H7 (cell line): ENCODE measurements at regions not wholly inside any gene's neighbourhood (a gene's known extent, or its start where the extent isn't known, plus 50 kb on each side); places are given as distances from the start of the nearest gene placed in this dataset.
"Not testable (repeated sequence)": the region's sequence is repeated elsewhere in the genome, so short reads cannot be mapped to it uniquely, and the experiment has no call there.

Experiments
- DNase-seq: peaks from one replicate; pipeline ENCODE4 v3.0.0; 2012
- H3K27me3 ChIP-seq: 2 replicates; pipeline ENCODE4 v1.6.0; 2011; ENCODE audit warnings: mild to moderate bottlenecking, low read length; ENCODE audit not compliant: control insufficient read depth, insufficient read depth
- H3K36me3 ChIP-seq: replicated peaks from 2 replicates; pipeline ENCODE4 v1.5.1; 2011; ENCODE audit warnings: low read length; ENCODE audit not compliant: control insufficient read depth, insufficient read depth
- H3K4me3 ChIP-seq: 2 replicates; pipeline ENCODE4 v1.5.1; 2011; ENCODE audit warnings: low read depth, mild to moderate bottlenecking, control low read depth, low read length, moderate library complexity; ENCODE audit not compliant: insufficient read depth

DNA sequence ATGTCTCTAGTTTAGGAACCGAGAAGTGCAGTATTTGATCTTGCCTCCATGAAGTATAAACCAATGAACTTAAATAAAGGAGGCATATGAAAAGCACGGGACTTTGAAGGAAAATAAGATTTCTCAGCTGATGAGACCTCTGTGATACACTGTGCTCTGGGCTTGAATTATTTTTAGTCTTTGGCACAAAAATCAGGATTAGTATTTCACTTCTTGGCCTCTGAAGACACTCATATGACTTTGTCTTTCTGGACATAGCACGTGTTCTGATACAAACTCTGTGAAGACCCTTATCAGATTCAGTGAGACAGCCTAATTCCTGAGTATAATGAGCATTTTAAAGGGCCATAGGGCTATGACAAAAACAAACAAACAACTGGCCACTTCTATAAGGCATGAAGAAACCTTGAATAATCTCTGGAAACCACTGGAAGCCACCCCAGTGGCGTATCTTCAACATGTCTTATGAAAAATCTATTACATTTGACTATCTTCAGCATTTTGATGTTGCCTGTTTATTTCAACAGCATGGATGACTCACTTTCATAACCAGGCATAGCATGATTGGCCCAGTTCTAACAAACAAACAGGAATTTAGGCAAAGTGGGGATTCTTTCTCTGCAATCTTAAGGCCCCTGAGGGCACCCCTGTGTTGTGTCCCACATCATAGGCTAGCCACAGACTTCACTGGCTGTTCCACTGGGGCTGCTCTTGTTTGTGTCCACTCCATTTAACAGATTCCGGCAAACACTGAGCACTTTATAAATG, 90.3 kb upstream of the ZNF462 start:
- Histone ChIP-seq H3K36me3 (no peaks in the 10 kb centered on the region), H3K27me3 (no peaks in the 10 kb centered on the region), H3K4me3 (no peak overlapping the region)
- no peak for DNase-seq

DNA sequence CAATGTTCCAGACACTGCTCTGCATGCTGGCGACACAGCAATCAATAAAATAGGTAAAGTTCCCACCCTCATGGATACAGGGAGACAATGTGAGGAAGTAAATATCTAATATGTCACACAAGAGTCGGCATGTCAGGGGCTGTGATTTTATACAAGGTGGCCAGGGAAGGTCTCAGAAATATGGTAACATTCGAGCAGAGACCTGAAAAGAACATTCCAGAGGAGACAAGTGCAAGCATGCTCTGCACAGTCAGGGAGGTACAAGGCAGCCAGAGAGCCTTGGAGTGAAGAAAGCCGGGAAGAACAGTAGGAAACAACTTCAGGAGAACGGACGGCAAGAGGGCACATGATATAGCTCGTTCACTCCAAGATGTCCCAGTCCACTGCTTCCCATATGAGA, 89.2 kb upstream of the ZNF462 start:
- no peaks in the 10 kb centered on the region for H3K36me3 ChIP-seq
- DNase-seq: no peak
- no peaks in the 10 kb centered on the region for H3K27me3 ChIP-seq
- no peak overlapping the region for H3K4me3 ChIP-seq

DNA sequence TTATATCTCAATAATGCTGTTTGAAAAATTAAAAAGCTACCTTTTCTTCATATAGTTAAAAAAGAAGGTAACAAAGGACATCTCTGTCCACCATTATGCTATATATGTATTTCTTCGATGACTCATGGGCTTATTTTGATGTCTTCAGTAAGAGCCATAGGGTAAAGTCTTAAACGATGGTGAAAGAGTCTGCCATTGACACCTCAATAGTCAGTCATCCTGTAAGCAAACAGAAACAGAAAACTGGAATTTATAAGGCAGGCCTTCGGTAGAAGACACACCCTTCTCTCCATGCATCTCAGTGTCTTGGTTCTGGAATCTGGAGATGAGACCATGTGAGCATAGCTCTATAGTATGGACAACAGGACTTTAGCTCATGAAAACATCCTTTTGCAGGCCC, 87.0 kb upstream of the ZNF462 start:
- H3K27me3 ChIP-seq: no peaks in the 10 kb centered on the region
- no peak for DNase-seq
- H3K36me3 ChIP-seq: no peaks in the 10 kb centered on the region
- H3K4me3 ChIP-seq: no peak overlapping the region

DNA sequence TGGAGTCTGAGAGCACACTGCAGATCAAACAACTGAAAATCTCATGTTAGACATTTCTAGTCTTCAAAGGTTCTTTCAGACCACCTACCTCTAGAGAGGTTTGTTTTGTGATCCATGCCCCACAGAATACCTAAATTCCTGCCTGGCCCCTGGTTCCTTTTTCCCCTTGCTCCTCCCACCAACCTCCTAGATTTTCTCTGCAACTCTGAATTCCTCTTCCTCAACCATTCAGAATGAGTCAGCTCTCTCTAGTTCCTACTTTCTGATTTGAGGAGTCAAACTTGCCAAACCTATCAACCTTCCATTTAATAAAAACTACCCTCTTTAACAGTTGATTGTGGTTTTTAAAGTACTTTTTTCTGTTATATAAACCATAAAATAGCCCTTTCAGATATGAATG, 83.2 kb upstream of the ZNF462 start:
- DNase-seq: no peak
- H3K27me3 ChIP-seq: no peaks in the 10 kb centered on the region
- H3K36me3 ChIP-seq: no peaks in the 10 kb centered on the region
- no peak overlapping the region for H3K4me3 ChIP-seq

DNA sequence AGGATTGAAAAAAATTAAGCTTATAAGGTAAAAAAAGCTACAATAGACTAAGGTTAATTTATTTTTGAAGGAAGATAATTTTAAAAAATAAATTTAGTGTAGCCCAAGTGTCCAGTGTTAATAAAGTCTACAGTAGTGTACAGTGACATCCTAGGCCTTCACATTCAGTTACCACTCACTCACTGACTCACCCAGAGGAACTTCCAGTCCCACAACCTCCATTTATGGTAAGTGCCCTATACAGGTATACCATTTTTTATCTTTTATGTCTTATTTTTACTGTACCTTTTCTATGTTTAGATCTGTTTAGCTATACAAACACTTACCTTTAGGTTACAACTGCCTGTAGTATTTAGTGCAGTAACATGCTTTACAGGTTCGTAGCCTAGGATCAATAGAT, 79.8 kb upstream of the ZNF462 start:
- Histone ChIP-seq H3K4me3 (no peak overlapping the region), H3K27me3 (no peaks in the 10 kb centered on the region), H3K36me3 (no peaks in the 10 kb centered on the region)
- no peak for DNase-seq

DNA sequence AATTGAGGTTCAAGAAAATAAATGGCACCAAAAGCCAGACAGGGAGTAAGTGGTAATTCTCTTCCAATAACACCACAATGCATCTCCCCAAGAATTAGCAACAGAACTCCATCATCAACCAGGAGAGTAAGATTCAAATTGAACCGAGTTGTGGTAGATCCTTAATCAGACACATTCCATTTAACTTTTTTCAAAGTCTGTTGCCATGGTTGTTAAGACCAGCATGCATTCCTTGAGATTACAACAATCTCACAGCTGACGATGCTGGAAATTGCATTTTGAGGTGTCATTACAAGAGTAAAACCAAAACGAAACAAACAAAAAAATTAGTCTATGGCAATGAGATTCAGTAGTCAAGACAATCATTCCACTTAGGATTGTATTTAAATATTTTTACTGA, 78.9 kb upstream of the ZNF462 start:
- Histone ChIP-seq H3K36me3 (no peaks in the 10 kb centered on the region), H3K27me3 (no peaks in the 10 kb centered on the region), H3K4me3 (no peak overlapping the region)
- DNase-seq: no peak

DNA sequence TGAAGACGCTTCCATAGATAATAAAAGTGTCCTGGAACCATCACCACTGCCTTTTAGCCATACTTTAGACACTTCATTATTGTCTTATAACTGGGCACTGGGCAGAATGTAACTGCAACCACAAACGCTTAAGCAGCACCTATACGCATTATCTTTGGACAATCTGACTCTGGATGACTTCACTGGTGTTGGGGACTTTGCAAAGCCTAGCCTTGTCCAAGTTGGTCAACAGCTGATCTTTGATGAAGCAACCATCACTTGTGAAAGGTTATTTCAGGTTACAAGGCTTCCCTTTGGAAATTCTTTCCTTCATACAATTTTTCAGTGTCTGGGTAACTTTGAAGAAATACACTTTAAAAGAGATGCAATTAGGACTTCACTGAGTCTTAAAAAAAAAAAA, 77.8 kb upstream of the ZNF462 start:
- Histone ChIP-seq H3K36me3 (no peaks in the 10 kb centered on the region), H3K4me3 (no peak overlapping the region), H3K27me3 (no peaks in the 10 kb centered on the region)
- no peak for DNase-seq

DNA sequence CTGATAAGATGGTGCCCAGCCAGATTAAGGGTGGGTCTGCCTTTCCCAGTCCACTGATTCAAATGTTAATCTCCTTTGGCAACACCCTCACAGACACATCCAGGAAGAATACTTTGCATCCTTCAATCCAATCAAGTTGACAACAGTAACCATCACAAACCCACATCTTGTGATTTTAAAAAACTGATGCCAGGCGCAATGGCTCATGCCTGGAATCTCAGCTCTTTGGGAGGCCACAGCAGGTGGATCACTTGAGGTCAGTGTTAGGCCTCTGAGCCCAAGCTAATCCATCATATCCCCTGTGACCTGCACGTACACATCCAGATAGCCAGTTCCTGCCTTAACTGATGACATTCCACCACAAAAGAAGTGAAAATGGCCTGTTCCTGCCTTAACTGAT, 74.9 kb upstream of the ZNF462 start:
- H3K36me3 ChIP-seq, H3K4me3 ChIP-seq, DNase-seq, H3K27me3 ChIP-seq: not testable (repeated sequence)

DNA sequence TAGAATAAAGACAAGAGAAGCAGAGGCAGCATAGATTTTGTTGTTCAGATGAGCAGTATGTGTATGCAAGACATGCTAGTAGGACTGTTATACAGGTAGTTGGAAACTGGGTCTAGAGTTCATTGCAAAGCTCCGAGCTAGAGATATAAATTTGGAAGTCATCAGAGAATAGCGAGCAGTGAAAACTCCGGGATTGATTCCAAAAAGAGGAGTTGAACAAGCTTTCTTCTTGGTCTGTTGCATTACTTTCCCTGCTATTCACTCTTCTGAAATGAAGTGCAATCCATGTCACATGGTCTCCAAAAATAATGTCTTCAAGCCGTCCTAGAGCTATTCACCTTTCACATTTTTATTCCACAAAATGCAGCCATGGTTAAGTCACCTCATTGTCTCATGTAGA, 67.9 kb upstream of the ZNF462 start:
- DNase-seq: no peak
- no peaks in the 10 kb centered on the region for H3K36me3 ChIP-seq
- no peaks in the 10 kb centered on the region for H3K27me3 ChIP-seq
- no peak overlapping the region for H3K4me3 ChIP-seq

DNA sequence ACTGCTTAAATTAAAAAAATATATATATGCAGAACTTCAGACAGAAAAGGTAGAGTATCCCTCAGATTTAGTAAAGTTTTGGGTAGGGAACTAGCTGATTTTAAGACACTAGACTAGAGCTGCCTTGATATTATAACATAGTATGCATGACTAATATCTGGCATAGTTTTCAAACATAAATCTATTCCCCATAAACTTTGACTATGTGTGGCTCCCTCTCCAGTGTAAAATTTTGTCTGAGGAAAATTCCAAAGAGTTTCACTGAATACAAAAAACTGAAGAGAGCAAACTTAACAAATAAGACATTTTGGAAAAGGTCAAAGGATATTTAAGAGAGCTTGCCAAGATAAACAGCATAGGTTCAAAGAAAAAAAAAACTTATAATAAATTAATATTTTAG, 66.2 kb upstream of the ZNF462 start:
- no peaks in the 10 kb centered on the region for H3K36me3 ChIP-seq
- no peaks in the 10 kb centered on the region for H3K27me3 ChIP-seq
- no peak overlapping the region for H3K4me3 ChIP-seq
- no peak for DNase-seq

DNA sequence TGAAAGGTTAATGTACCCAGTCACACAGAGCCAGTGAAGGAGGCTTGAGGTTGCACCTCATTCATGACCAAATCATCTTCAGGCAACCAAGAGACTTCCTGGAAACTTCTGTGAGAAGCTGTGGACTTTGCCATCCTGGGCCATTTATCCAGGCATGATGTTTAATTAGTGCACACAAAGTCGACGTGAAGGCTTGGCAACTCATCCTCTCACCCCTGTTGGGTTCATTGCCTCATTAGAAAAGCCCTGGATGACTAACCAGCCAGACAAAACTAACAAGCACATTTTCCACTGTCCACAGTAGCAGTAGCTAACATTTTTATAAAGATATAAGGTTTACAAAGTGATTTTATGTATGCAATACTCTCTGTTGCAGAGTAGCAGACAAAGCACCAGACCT, 65.7 kb upstream of the ZNF462 start:
- no peak for DNase-seq
- Histone ChIP-seq H3K27me3 (no peaks in the 10 kb centered on the region), H3K4me3 (no peak overlapping the region), H3K36me3 (no peaks in the 10 kb centered on the region)

DNA sequence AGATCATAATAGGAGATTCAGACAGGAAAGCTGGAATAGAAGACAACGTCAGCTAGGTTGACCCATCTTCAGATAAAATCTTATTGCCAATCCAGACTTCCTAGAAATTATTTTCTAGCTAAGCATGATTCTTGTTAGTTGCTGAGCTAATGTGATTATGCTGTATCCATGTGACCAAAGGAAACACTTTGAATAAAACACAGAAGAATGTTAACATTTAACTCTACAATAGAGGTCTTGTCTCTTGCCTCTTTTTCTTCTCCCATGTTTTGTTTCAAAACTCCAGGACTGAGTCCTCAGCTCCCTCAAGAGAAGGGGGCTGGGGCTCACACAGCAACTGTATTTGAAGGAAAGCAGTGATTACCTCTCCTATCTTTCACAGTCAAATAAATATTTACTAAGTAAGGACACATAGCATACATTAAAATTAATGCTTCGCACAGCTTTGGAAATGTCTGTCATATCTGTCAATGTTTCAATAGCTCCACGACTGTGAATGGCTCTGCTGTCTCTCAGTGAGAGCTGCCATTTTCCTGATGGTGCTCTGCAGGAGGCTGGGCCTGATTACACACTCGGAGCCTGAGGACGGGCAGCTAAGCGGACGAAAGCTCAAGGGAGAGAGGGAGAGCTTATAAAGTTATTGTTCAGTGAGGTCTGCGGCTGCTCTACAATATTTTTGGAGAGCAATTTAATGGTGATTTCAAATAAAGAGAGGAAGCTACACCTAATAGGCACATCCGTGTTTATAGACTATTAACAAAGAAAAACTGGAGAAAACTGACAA, 64.8 kb upstream of the ZNF462 start:
- H3K4me3 ChIP-seq: no peak overlapping the region
- DNase-seq: no peak

DNA sequence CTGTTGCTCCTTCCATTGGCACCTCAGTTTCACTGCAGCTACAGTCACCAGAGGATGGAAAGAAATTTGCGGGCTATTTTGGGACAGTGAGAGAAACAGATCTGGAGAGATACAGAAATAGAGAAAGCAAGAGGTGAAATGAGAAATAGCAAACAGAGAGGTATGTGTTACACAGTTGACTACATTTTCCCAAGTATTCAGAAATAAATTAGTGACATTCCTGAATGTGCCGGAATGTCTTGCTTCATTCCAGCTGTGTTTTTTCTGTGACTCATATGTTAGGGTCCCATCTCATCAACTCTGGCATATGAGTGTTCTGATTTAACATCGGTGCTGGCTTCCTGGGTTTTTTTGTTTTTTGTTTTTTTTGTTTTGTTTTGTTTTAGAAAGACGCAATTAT, 63.8 kb upstream of the ZNF462 start:
- DNase-seq: no peak
- H3K27me3 ChIP-seq: no peaks in the 10 kb centered on the region
- H3K36me3 ChIP-seq: no peaks in the 10 kb centered on the region
- H3K4me3 ChIP-seq: no peak overlapping the region

More for the DNA sequence above, 64.8 kb upstream of the ZNF462 start:
- Histone ChIP-seq H3K27me3 (no peaks in the 10 kb centered on the region), H3K36me3 (no peaks in the 10 kb centered on the region)

DNA sequence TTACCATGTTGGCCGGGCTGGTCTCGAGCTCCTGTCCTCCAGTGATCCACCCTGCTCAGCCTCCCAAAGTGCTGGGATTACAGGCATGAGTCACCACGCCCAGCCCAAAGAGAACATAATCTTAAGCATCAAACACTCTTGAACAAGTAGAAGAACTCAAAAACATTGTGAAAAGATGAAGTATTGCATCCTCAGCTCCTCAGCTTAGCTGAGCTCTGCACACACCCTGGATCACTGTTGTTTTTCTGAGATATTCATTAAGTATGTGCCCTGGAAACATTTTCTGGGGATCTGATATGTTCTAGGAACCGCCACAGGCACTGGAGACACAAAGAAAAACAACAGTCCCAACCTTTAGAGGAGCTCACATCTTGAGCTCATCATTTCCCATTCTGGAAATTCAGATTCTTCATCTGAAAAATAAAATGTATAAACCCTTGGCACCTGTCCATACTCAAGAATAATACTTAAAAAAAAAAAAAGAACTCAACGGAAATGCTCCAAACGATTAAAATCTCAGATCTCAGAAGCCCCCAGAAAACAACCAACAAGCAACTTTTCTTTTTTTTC, 62.2 kb upstream of the ZNF462 start:
- Histone ChIP-seq H3K27me3 (no peaks in the 10 kb centered on the region), H3K4me3 (no peak overlapping the region), H3K36me3 (no peaks in the 10 kb centered on the region)
- no peak for DNase-seq

DNA sequence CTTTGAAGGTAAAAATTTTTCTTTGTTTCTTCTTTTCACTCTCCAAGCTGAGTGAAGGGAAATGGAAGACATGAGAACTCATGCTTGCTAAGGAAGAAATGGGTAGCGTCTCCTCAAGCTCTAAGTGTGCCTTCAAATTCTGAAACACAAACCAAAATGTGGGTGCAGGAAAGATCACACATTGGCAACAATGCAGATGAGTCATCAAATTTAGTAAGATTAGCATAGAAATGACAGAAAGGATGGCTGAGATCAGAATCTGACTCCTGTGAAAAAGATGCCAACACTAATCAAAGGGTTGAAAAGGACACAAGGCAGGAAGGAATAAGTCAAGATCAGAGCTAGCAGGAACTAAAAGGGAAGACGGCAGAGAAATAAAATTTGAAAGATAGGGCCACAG, 61.1 kb upstream of the ZNF462 start:
- no peaks in the 10 kb centered on the region for H3K27me3 ChIP-seq
- DNase-seq: no peak
- no peak overlapping the region for H3K4me3 ChIP-seq
- H3K36me3 ChIP-seq: no peaks in the 10 kb centered on the region
